SK-N-SH treated with all-trans-retinoic acid at 6 μM for 48 hours (cell line): ENCODE measurements at regions not wholly inside any gene's neighbourhood (a gene's known extent, or its start where the extent isn't known, plus 50 kb on each side); places are given as distances from the start of the nearest gene placed in this dataset.

Experiments used
- ATAC-seq: fragments of 200-7000 bp; cut with Tn5 transposase; 3 replicates; pipeline ENCODE4 v1.9.1; 2020; ENCODE audit warnings: mild to moderate bottlenecking, moderate library complexity
- BACH2 ChIP-seq: fragments of 250-450 bp; sonication (Bioruptor Pico); IDR thresholded peaks from 2 replicates; pipeline ENCODE4 v1.9.0; 2021; ENCODE audit warnings: mild to moderate bottlenecking, borderline replicate concordance
- CSRNP3 ChIP-seq: fragments of 250-450 bp; sonication (Bioruptor Pico); IDR thresholded peaks from 2 replicates; pipeline ENCODE4 v1.5.1; 2021; ENCODE audit warnings: mild to moderate bottlenecking, moderate library complexity
- POU6F1 ChIP-seq: fragments of 250-450 bp; sonication (Bioruptor Pico); IDR thresholded peaks from 2 replicates; pipeline ENCODE4 v1.8.0; 2021; ENCODE audit warnings: low read depth, mild to moderate bottlenecking, moderate library complexity, borderline replicate concordance
- RARB ChIP-seq: fragments of 250-450 bp; sonication (Bioruptor Pico); IDR thresholded peaks from 2 replicates; pipeline ENCODE4 v1.8.0; 2021; ENCODE audit warnings: mild to moderate bottlenecking, moderate library complexity
- TOX ChIP-seq: fragments of 250-450 bp; sonication (Bioruptor Pico); IDR thresholded peaks from 2 replicates; pipeline ENCODE4 v1.8.0; 2021; ENCODE audit warnings: mild to moderate bottlenecking, moderate library complexity, borderline replicate concordance
- ZC3H10 ChIP-seq: fragments of 250-450 bp; sonication (Bioruptor Pico); IDR thresholded peaks from 2 replicates; pipeline ENCODE4 v1.5.1; 2021; ENCODE audit warnings: mild to moderate bottlenecking, moderate library complexity
- ZFP30 ChIP-seq: fragments of 450-650 bp; formaldehyde crosslinking; IDR thresholded peaks from 2 replicates; pipeline ENCODE4 v1.5.0; 2022; ENCODE audit warnings: mild to moderate bottlenecking, moderate library complexity
- TF ChIP-seq, protein P1 (sequence below): fragments of 250-450 bp; sonication (Bioruptor Pico); IDR thresholded peaks from 2 replicates; pipeline ENCODE4 v1.8.0; 2020; ENCODE audit warnings: mild to moderate bottlenecking, moderate library complexity, borderline replicate concordance

- TF ChIP-seq CSRNP3 (CRISPR knock-in tag) = no peak
- TF ChIP-seq ZFP30 (CRISPR knock-in tag) = no peak
- TF ChIP-seq BACH2 = no peak
- no peak for TF ChIP-seq RARB (CRISPR knock-in tag)
- no peak for ATAC-seq
Observed at GRCh38 chrX:138408101-138408500, 303.4 kb downstream of the FGF13 start.

DNA sequence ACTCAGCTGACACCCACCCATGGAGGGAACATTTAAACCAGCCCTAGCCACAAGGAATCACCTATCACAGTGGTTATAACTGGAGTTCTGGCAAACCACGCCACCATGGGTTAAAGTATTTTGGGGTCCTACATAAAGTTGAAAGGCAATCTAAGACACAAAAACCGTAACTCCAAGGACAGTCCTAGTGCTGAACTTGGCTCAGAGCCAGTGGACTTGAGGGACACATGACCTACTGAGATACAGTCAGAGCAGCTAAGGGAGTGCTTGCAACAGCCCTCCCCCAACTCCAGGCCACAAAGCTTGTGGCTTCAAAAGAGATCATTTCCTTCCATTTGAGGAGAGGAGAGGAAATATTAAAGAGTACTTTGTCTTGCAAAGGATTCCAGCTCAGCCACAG, 300.5 kb downstream of the FGF13 start:
- no peak for ATAC-seq
- TF ChIP-seq BACH2 (no peak), POU6F1 (CRISPR knock-in tag) (no peak), TOX (no peak), ZC3H10 (CRISPR knock-in tag) (no peak)
- TF ChIP-seq, protein P1, sequence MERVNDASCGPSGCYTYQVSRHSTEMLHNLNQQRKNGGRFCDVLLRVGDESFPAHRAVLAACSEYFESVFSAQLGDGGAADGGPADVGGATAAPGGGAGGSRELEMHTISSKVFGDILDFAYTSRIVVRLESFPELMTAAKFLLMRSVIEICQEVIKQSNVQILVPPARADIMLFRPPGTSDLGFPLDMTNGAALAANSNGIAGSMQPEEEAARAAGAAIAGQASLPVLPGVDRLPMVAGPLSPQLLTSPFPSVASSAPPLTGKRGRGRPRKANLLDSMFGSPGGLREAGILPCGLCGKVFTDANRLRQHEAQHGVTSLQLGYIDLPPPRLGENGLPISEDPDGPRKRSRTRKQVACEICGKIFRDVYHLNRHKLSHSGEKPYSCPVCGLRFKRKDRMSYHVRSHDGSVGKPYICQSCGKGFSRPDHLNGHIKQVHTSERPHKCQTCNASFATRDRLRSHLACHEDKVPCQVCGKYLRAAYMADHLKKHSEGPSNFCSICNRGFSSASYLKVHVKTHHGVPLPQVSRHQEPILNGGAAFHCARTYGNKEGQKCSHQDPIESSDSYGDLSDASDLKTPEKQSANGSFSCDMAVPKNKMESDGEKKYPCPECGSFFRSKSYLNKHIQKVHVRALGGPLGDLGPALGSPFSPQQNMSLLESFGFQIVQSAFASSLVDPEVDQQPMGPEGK = no peak
